BE2C (cell line): ENCODE measurements at regions not wholly inside any gene's neighbourhood (a gene's known extent, or its start where the extent isn't known, plus 50 kb on each side); places are given as distances from the start of the nearest gene placed in this dataset.
"Not testable (repeated sequence)": the region's sequence is repeated elsewhere in the genome, so short reads cannot be mapped to it uniquely, and the experiment has no call there.

ENCODE experiments used
- DNase-seq: peaks from one replicate; pipeline ENCODE4 v3.0.0-alpha.2; 2020
- H3K27me3 ChIP-seq: fragments of 250-450 bp; sonication (Bioruptor Pico); 2 replicates; pipeline ENCODE4 v1.5.1; 2020; ENCODE audit warnings: mild to moderate bottlenecking
- H3K36me3 ChIP-seq: fragments of 250-450 bp; sonication (Bioruptor Pico); 2 replicates; pipeline ENCODE4 v1.5.1; 2020; ENCODE audit warnings: mild to moderate bottlenecking
- H3K4me1 ChIP-seq: fragments of 250-450 bp; sonication (Bioruptor Pico); 2 replicates; pipeline ENCODE4 v1.5.1; 2020
- H3K4me3 ChIP-seq: 2 replicates; pipeline ENCODE4 v1.5.1; 2011; ENCODE audit warnings: low read depth, low read length
- H3K9me3 ChIP-seq: fragments of 250-450 bp; sonication (Bioruptor Pico); 2 replicates; pipeline ENCODE4 v1.5.1; 2020
- CTCF ChIP-seq: IDR thresholded peaks from 2 replicates; pipeline ENCODE4 v1.5.1; 2012; ENCODE audit warnings: mild to moderate bottlenecking, low read depth, low read length

- no peak for TF ChIP-seq CTCF
- Histone ChIP-seq H3K4me3 (no peak overlapping the region), H3K9me3 (no peaks in the 10 kb centered on the region), H3K36me3 (no peaks in the 10 kb centered on the region), H3K27me3 (no peaks in the 10 kb centered on the region), H3K4me1 (no peaks in the 10 kb centered on the region)
- no peak for DNase-seq
Observed at GRCh38 chr4:60891947-60892346, 308.2 kb upstream of the ADGRL3 start.

DNA sequence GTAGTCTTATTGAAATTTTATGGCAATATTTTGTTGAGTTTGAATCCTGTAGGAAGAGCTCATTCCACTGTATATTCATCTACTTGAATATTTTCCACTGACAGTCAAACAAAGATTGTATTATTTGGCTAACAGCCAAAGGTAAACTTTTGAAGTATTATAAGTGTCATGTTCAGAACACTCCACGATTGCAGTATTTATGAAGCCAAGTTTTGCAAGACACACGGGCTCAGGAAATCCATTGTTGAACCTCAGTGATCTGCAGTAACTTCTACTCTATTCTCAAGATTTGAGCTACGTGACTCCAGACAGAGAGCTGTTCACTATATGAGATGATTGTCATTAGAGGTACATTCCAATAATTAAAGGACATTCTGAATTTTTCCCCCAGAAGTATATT is 302.7 kb upstream of the ADGRL3 start:
- TF ChIP-seq CTCF, result no peak
- Histone ChIP-seq H3K36me3 (no peaks in the 10 kb centered on the region), H3K27me3 (no peaks in the 10 kb centered on the region), H3K9me3 (no peaks in the 10 kb centered on the region), H3K4me3 (no peak overlapping the region), H3K4me1 (no peaks in the 10 kb centered on the region)
- DNase-seq, result no peak

DNA sequence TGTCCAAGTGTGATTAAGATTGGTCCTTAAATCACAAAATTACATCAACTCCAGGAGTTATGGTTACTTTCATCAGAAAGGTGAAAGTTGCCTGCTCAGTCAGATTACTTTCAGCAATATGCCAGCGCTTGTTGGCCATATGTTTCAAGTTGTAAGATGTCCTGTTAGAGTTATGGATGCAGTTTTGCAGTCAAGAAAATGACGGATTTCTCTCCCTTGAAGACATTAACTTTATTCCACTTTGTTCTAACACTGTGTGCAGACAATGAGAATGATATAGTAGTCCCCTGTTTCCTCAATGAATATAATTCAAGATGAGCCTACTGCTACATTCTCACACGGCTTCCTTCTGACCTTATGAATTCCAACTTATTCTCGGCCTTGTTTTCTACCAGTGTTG is 295.0 kb upstream of the ADGRL3 start:
- Histone ChIP-seq H3K4me3 (no peak overlapping the region), H3K9me3 (no peaks in the 10 kb centered on the region), H3K4me1 (no peaks in the 10 kb centered on the region), H3K36me3 (no peaks in the 10 kb centered on the region), H3K27me3 (no peaks in the 10 kb centered on the region)
- no peak for DNase-seq
- no peak for TF ChIP-seq CTCF

DNA sequence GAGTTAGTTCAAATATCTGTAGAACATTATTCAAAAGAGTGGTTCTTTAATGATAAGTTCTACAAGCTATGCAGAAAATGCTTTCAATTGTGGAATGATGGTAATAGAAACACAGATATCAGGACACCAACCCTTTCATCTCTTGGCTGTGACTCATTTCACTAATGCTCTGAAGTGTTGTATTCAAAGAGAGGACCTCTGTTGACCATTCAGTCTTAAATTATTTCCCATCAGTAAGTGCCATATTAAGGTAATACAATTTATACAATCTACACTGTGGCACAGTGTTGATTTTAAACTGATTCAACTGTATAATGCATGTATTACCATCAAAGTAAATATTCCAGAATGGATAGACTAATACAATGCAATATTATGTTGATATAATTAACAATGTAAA is 289.0 kb upstream of the ADGRL3 start:
- H3K4me1 ChIP-seq, result no peaks in the 10 kb centered on the region
- no peak for TF ChIP-seq CTCF

DNA sequence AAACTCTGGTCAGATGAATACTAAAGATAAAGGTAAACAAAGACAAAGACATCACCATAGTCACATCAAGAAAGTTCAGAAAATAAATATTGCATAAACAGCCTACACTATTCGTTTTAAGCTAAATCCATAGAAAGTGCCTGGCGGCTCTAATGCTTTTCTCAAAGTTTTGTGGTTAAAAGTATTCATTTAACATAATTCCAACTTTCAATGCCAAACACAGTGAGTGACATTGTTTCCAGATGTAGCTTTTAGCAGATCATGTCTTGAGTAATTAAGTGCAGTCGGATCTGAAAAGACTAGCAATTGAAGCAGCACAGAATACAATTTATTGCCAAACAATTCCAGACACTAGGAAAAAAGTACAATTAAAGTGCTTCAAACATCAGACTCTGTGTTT is 287.1 kb upstream of the ADGRL3 start:
- no peaks in the 10 kb centered on the region; the same call in 1 of the 2 replicates for H3K9me3 ChIP-seq
- no peaks in the 10 kb centered on the region for H3K27me3 ChIP-seq
- no peak for DNase-seq
- no peak for TF ChIP-seq CTCF
- H3K4me3 ChIP-seq, result no peak overlapping the region
- H3K36me3 ChIP-seq, result no peaks in the 10 kb centered on the region
- H3K4me1 ChIP-seq, result no peaks in the 10 kb centered on the region

More for the DNA sequence above, 289.0 kb upstream of the ADGRL3 start:
- no peaks in the 10 kb centered on the region; the same call in 1 of the 2 replicates for H3K9me3 ChIP-seq
- H3K36me3 ChIP-seq, result no peaks in the 10 kb centered on the region
- no peak overlapping the region for H3K4me3 ChIP-seq
- H3K27me3 ChIP-seq, result no peaks in the 10 kb centered on the region
- DNase-seq, result no peak

DNA sequence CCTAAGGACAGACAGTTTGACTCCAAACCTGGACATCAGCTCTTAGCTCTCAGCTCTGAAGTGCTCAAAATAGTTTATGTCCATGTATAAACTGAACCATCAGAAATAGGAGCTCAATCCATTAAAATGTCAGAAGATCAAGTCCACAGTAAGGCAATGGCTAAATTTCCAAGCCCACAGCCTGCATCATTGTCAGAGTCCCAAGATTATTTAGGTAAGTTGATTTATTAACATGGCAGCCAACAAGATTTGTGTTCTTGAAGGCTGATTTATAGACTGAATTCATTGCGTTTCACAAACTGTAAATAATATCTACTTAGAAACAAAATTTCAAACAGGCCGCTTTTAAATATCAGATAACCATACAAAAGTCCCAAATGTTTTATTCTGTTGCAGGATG is 286.5 kb upstream of the ADGRL3 start:
- TF ChIP-seq CTCF, result no peak
- Histone ChIP-seq H3K4me3 (no peak overlapping the region), H3K36me3 (no peaks in the 10 kb centered on the region), H3K4me1 (no peaks in the 10 kb centered on the region), H3K27me3 (no peaks in the 10 kb centered on the region), H3K9me3 (no peaks in the 10 kb centered on the region; the same call in 1 of the 2 replicates)
- no peak for DNase-seq

- H3K4me3 ChIP-seq, H3K27me3 ChIP-seq, DNase-seq, H3K4me1 ChIP-seq, H3K9me3 ChIP-seq, H3K36me3 ChIP-seq: not testable (repeated sequence)
Observed at GRCh38 chr4:60921735-60922134, 278.4 kb upstream of the ADGRL3 start.
